ENCODE measurements at regions not wholly inside any gene's neighbourhood (a gene's known extent, or its start where the extent isn't known, plus 50 kb on each side); places are given as distances from the start of the nearest gene placed in this dataset.

DNA sequence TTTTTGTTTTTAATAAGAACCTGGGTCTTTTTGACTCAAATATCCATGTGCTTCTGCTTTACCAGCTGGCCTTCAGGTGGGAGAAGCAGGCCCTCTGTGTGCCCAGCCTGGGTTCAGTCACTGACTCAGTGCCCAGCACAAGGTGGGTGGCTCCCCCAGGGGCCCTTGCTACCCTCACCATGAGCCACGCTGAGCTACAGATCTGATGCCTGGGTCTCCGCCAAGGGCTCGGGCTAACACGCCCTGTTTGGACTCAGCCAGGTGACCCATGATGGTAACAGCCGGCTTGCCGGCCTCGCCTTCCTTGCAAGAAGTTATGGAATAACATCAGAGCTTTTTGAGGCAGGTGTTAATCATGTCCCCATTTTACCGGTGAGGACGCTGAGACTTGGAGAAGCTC lies 109.5 kb upstream of the NLRP1 start:
- TF ChIP-seq FOXM1 (IDR thresholded peaks at IDR 0.05; ENCODE audit: borderline replicate concordance, low read depth) (no peak), EP300 (IDR thresholded peaks at IDR 0.05; ENCODE audit: borderline replicate concordance) (no peak), NFIC (IDR thresholded peaks at IDR 0.05) (no peak), YY1 (IDR thresholded peaks at IDR 0.05; ENCODE audit: low read depth) (no peak), REST (IDR thresholded peaks at IDR 0.05; ENCODE audit: low read depth) (no peak), TAF1 (IDR thresholded peaks at IDR 0.05; ENCODE audit: low read depth) (no peak), RAD21 (IDR thresholded peaks at IDR 0.05; ENCODE audit: low read depth) (no peak), TEAD4 (IDR thresholded peaks at IDR 0.05) (no peak), CREB1 (IDR thresholded peaks at IDR 0.05; ENCODE audit: low read depth) (no peak), EGR1 (IDR thresholded peaks at IDR 0.05) (no peak), MAX (IDR thresholded peaks at IDR 0.05) (no peak)
- TF ChIP-seq, protein P1, sequence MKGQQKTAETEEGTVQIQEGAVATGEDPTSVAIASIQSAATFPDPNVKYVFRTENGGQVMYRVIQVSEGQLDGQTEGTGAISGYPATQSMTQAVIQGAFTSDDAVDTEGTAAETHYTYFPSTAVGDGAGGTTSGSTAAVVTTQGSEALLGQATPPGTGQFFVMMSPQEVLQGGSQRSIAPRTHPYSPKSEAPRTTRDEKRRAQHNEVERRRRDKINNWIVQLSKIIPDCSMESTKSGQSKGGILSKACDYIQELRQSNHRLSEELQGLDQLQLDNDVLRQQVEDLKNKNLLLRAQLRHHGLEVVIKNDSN (IDR thresholded peaks at IDR 0.05), result no peak

All from Ishikawa (cell line).